Heart left ventricle (tissue), 13 donors: ENCODE measurements at regions not wholly inside any gene's neighbourhood (a gene's known extent, or its start where the extent isn't known, plus 50 kb on each side); places are given as distances from the start of the nearest gene placed in this dataset.

Experiments
- CTCF ChIP-seq, 12 donors: fragments of 200-600 bp; sonication (generic) in 4 of 12; IDR thresholded peaks; one replicate each; pipeline versions ENCODE4 v1.5.0 to v1.8.0; 2018 to 2022; ENCODE audit warnings: antibody characterized with exemption in 12 of 12, mild to moderate bottlenecking in 5 of 12
- POLR2A ChIP-seq, 2 donors: fragments of 450-650 bp; IDR thresholded peaks; one replicate each; pipeline ENCODE4 v1.6.1; 2017; ENCODE audit warnings: antibody characterized with exemption in 2 of 2, mild to moderate bottlenecking in 2 of 2, moderate library complexity in 2 of 2
- donor health status: ischemic (EF 13 %, LVEDD 7.1; RV severe dilation, severe dysfunction).
- donor health status: DM: no; HTN: yes; CAD: no.
- donor health status: DM: no; HTN: no; CAD: no.
- donor health status: ischemic (EF 25% LVEDD 6.9; RV normal size, moderate dysfunction).
- donor health status: ischemic (EF 25% LVEDD 5.7; RV mildly dilated, moderate dysfunction).
- donor health status: ischemic (EF 35%, LVEDD 5.7; RV mildly dilated, moderate dysfunction).
- donor health status: nonischemic (EF 11% LVEDD 7.7; RV severe dilation, severe dysfunction).
- donor health status: DM: yes; HTN: yes; CAD: no.
- donor health status: PGD.
- donor health status: ischemic (EF 29% LVEDD 5.4; RV normal size, mild dysfunction).
- donor health status: nonischemic (EF 23%, LVEDD 6.1; RV moderate dilation, normal function).

- TF ChIP-seq CTCF (IDR thresholded peaks at IDR 0.05) (no peak), POLR2A (IDR thresholded peaks at IDR 0.05) (no peak)
These were observed 77.6 kb upstream of the FOXF1 start for GRCh38 chr16:86432691-86433090.
